Endothelial cell of umbilical vein (primary cell): ENCODE measurements at regions not wholly inside any gene's neighbourhood (a gene's known extent, or its start where the extent isn't known, plus 50 kb on each side); places are given as distances from the start of the nearest gene placed in this dataset.

Experiments used
- BruUV-seq: library from RNA; stranded (reverse); fragments of 400-500 nt; replicated peaks from 2 replicates; lab custom pipeline; 2021; lab: Mats Ljungman, UMichigan
- CTCF ChIA-PET: fragments of 300-600, 350-600 bp; sonication (Branson Sonifier 250); formaldehyde crosslinking; loops from one replicate; lab custom pipeline; 2021; ENCODE audit warnings: antibody characterized with exemption, inconsistent platforms; lab: Charles Lee
- POLR2A ChIA-PET: fragments of 300-600, 350-600 bp; sonication (Branson Sonifier 250); formaldehyde crosslinking; loops from one replicate; lab custom pipeline; 2021; ENCODE audit warnings: antibody characterized with exemption, inconsistent platforms; lab: Charles Lee
- DNase-seq: peaks from one replicate; pipeline ENCODE4 v3.0.0-alpha.2; 2011; ENCODE audit warnings: low read depth, low spot score
- FAIRE-seq: peaks from 2 replicates; lab custom pipeline; 2011; peaks lifted over from hg19 to GRCh38; lab: Jason Lieb, UNC
- H2AFZ ChIP-seq: 2 replicates; pipeline ENCODE4 v1.6.0; 2012; ENCODE audit warnings: low read depth, low read length, control low read depth, inconsistent platforms
- H3K27ac ChIP-seq: 2 replicates; pipeline ENCODE4 v1.5.1; 2011; ENCODE audit warnings: low read depth, mild to moderate bottlenecking, control low read depth, low read length, moderate library complexity; ENCODE audit not compliant: insufficient read depth
- H3K27me3 ChIP-seq, 2 experiments: 2 replicates each; pipeline versions ENCODE4 v1.6.0 to v1.6.1; 2011; ENCODE audit warnings: low read length in 2 of 2, mixed read lengths in 1 of 2; ENCODE audit not compliant: control insufficient read depth in 2 of 2, insufficient read depth in 2 of 2
- H3K36me3 ChIP-seq, 2 experiments: 2 replicates in 1 of 2; 3 replicates in 1 of 2; pipeline ENCODE4 v1.5.1; 2011; ENCODE audit warnings: low read length in 2 of 2, mild to moderate bottlenecking in 1 of 2, moderate library complexity in 1 of 2; ENCODE audit not compliant: control insufficient read depth in 2 of 2, insufficient read depth in 2 of 2; ENCODE audit errors: extremely low read depth in 1 of 2
- H3K4me1 ChIP-seq: 3 replicates; pipeline ENCODE4 v1.5.1; 2011; ENCODE audit warnings: mild to moderate bottlenecking, low read length; ENCODE audit not compliant: control insufficient read depth, insufficient read depth; ENCODE audit errors: extremely low read depth
- H3K4me2 ChIP-seq: 2 replicates; pipeline ENCODE4 v1.6.1; 2011; ENCODE audit warnings: low read length, control low read depth, mixed read lengths; ENCODE audit not compliant: insufficient read depth
- H3K4me3 ChIP-seq, 3 experiments: fragments of 200-600 bp in 1 of 3; sonication (generic), shearing (Covaris generic) in 1 of 3; replicated peaks in 1 of 3; 2 replicates each; pipeline ENCODE4 v1.5.1; 2011 to 2016; ENCODE audit warnings: control low read depth in 3 of 3, low read length in 3 of 3, mild to moderate bottlenecking in 2 of 3, inconsistent platforms in 1 of 3, low read depth in 1 of 3, moderate library complexity in 1 of 3; ENCODE audit not compliant: insufficient read depth in 1 of 3
- H3K79me2 ChIP-seq: 2 replicates; pipeline ENCODE4 v1.6.0; 2012; ENCODE audit warnings: low read length, inconsistent platforms; ENCODE audit not compliant: control insufficient read depth, insufficient read depth
- H3K9ac ChIP-seq: replicated peaks from 2 replicates; pipeline ENCODE3; 2011; ENCODE audit warnings: low read length, control low read depth; ENCODE audit not compliant: insufficient read depth; ENCODE audit errors: extremely low read depth
- H3K9me1 ChIP-seq: replicated peaks from 3 replicates; pipeline ENCODE4 v1.6.0; 2011; ENCODE audit warnings: mild to moderate bottlenecking, low read length; ENCODE audit not compliant: control insufficient read depth, insufficient read depth; ENCODE audit errors: extremely low read depth
- H3K9me3 ChIP-seq: replicated peaks from 2 replicates; pipeline ENCODE4 v1.5.1; 2012; ENCODE audit warnings: low read length, inconsistent platforms; ENCODE audit not compliant: control insufficient read depth, insufficient read depth
- H4K20me1 ChIP-seq: replicated peaks from 2 replicates; pipeline ENCODE3; 2011; ENCODE audit warnings: mild to moderate bottlenecking, low read length; ENCODE audit not compliant: control insufficient read depth, insufficient read depth; ENCODE audit errors: extremely low read depth
- CTCF ChIP-seq, 2 donors: IDR thresholded peaks; 1 replicate in 1 of 2; 2 replicates in 1 of 2; pipeline ENCODE4 v1.5.1; 2011; ENCODE audit warnings: low read length in 2 of 2, mild to moderate bottlenecking in 2 of 2, moderate library complexity in 2 of 2, control low read depth in 1 of 2, inconsistent platforms in 1 of 2, low read depth in 1 of 2; ENCODE audit not compliant: insufficient read depth in 1 of 2; ENCODE audit errors: extremely low read depth in 1 of 2
- EZH2 ChIP-seq: IDR thresholded peaks from 2 replicates; pipeline ENCODE4 v1.6.1; 2012; ENCODE audit warnings: borderline replicate concordance, low read depth, mild to moderate bottlenecking, moderate library complexity, low read length, inconsistent platforms; ENCODE audit not compliant: severe bottlenecking
- FOS ChIP-seq: IDR thresholded peaks from 2 replicates; pipeline ENCODE4 v1.6.1; 2011; ENCODE audit warnings: mild to moderate bottlenecking, low read length, moderate library complexity, borderline replicate concordance; ENCODE audit not compliant: insufficient read depth
- GATA2 ChIP-seq: IDR thresholded peaks from 2 replicates; pipeline ENCODE4 v1.7.0; 2011; ENCODE audit warnings: low read depth, mild to moderate bottlenecking, moderate library complexity, mixed read lengths, low read length; ENCODE audit not compliant: insufficient read length, insufficient read depth
- JUN ChIP-seq: IDR thresholded peaks from 2 replicates; pipeline ENCODE4 v1.6.1; 2011; ENCODE audit warnings: borderline replicate concordance, low read depth; ENCODE audit not compliant: insufficient read length, insufficient read depth
- MAX ChIP-seq: IDR thresholded peaks from 2 replicates; pipeline ENCODE4 v1.6.1; 2011; ENCODE audit not compliant: insufficient read depth, insufficient read length
- MYC ChIP-seq: IDR thresholded peaks from one replicate; pipeline ENCODE4 v1.6.1; 2011; ENCODE audit warnings: mild to moderate bottlenecking, low read depth, low read length
- POLR2A ChIP-seq: IDR thresholded peaks from 2 replicates; pipeline ENCODE4 v1.6.1; 2012; ENCODE audit warnings: low read depth, mild to moderate bottlenecking, control low read depth, low read length
- POLR2AphosphoS5 ChIP-seq: IDR thresholded peaks from 2 replicates; pipeline ENCODE4 v1.6.1; 2012; ENCODE audit warnings: low read depth, mild to moderate bottlenecking, control low read depth, low read length, moderate library complexity; ENCODE audit not compliant: insufficient read depth
- dilution Hi-C: fragments of 300-500 bp; cut with MboI; formaldehyde crosslinking; loops from one replicate; pipeline ENCODE4 v1.15.0; 2019; ENCODE audit warnings: low sequenced_read_pairs; ENCODE audit not compliant: extremely low pct_ligation_motif_present
- intact Hi-C: fragments of 100-400 bp; cut with micrococcal nuclease; formaldehyde crosslinking; loops from one replicate; pipeline ENCODE4 v1.10.0; 2022

DNA sequence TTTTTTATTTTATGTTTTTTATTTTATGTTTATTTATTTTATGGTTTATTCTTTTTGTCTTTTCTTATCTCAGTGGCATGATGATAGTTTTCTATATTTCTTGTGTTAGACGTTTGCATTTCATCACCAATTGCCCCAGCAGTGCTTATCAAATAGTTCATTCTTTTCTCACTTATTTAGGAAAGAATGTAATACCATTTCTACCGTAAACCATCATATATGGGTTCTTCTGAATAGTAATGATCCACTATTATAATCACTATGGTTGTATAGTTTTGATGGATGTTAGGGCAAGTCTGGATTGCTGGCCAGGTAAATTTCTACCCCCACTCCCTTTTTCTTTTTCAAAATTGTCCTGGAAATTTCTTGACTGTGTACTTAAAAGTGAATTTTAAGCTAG, 134.6 kb upstream of the FBXO33 start:
- no peak for FAIRE-seq
- intact Hi-C loops: no loop called here

DNA sequence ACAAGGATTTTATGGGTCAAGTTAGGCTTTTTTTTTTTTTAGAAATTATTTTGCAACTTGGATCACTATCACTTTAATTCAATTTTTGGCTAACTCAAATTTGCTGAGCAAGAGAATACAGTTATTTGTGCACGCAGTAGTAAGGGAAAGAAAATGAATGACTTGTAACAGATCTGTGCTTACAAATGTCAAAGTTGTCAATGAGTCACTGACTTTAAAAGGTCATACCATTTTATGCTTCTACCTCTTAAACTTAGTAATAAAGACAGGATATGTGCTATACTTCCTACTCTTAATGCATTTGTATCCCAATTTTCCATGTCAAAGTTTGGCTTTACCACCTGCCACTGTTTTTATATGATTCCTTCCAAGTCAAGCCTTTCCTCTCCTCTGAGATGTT, 131.1 kb upstream of the FBXO33 start:
- no TSS peak for BruUV-seq
- CTCF ChIA-PET: no interaction called here
- no peak overlapping the region for H2AFZ ChIP-seq
- intact Hi-C loops: no loop called here
- dilution Hi-C loops: no loop called here
- H3K4me1 ChIP-seq: no peaks in the 10 kb centered on the region
- no peaks in the 10 kb centered on the region for H3K36me3 ChIP-seq
- FAIRE-seq (no peak), DNase-seq (no peak)
- no peaks in the 10 kb centered on the region for H3K9me3 ChIP-seq
- H3K4me2 ChIP-seq: no peak overlapping the region
- H3K27ac ChIP-seq: no peak overlapping the region
- no peaks in the 10 kb centered on the region for H3K79me2 ChIP-seq
- H3K9ac ChIP-seq: no peak overlapping the region
- TF ChIP-seq MYC (no peak), FOS (no peak), CTCF (IDR thresholded peaks at IDR 0.05; ENCODE audit: extremely low read depth in 1 of 2, insufficient read depth in 1 of 2, low read depth in 1 of 2, low read length in 2 of 2) (no peak), EZH2 (no peak), POLR2AphosphoS5 (no peak), GATA2 (no peak), MAX (no peak), JUN (no peak), POLR2A (no peak)
- H3K4me3 ChIP-seq: no peak overlapping the region
- POLR2A ChIA-PET: no interaction called here
- no peaks in the 10 kb centered on the region for H3K27me3 ChIP-seq
- H4K20me1 ChIP-seq: no peaks in the 10 kb centered on the region
- H3K9me1 ChIP-seq: no peaks in the 10 kb centered on the region

More for the DNA sequence above, 134.6 kb upstream of the FBXO33 start:
- dilution Hi-C loops: no loop called here
- H3K9me3 ChIP-seq: no peaks in the 10 kb centered on the region
- no peaks in the 10 kb centered on the region for H3K4me1 ChIP-seq
- no peaks in the 10 kb centered on the region for H3K27me3 ChIP-seq
- no peaks in the 10 kb centered on the region for H3K36me3 ChIP-seq
- no peaks in the 10 kb centered on the region for H4K20me1 ChIP-seq
- CTCF ChIA-PET: no interaction called here
- POLR2A ChIA-PET: no interaction called here
- TF ChIP-seq GATA2 (no peak), FOS (no peak), POLR2AphosphoS5 (no peak), POLR2A (no peak), JUN (no peak), MYC (no peak)
- H3K9ac ChIP-seq: no peak overlapping the region
- no peak overlapping the region for H2AFZ ChIP-seq
- H3K79me2 ChIP-seq: no peaks in the 10 kb centered on the region
- H3K4me3 ChIP-seq: no peak overlapping the region
- H3K4me2 ChIP-seq: no peak overlapping the region
- H3K27ac ChIP-seq: no peak overlapping the region
- no peaks in the 10 kb centered on the region for H3K9me1 ChIP-seq
- no TSS peak for BruUV-seq
- DNase-seq: no peak
